Neutrophil (primary cell): ENCODE measurements at regions not wholly inside any gene's neighbourhood (a gene's known extent, or its start where the extent isn't known, plus 50 kb on each side); places are given as distances from the start of the nearest gene placed in this dataset.

Experiments
- H3K27ac ChIP-seq: fragments of 200-600 bp; sonication (generic); 2 replicates; pipeline ENCODE4 v1.5.1; 2016; ENCODE audit warnings: mild to moderate bottlenecking, moderate library complexity
- H3K27me3 ChIP-seq: fragments of 200-600 bp; sonication (generic); 2 replicates; pipeline ENCODE4 v1.6.0; 2016; ENCODE audit warnings: mild to moderate bottlenecking
- H3K36me3 ChIP-seq: fragments of 200-600 bp; sonication (generic); 2 replicates; pipeline ENCODE4 v1.5.1; 2017
- H3K4me1 ChIP-seq, 2 experiments: fragments of 200-600 bp in 1 of 2; sonication (generic) in 1 of 2; 1 replicate in 1 of 2; 2 replicates in 1 of 2; pipeline versions ENCODE4 v1.5.1 to v1.6.1; 2013 to 2016; ENCODE audit warnings: low read depth in 1 of 2, low read length in 1 of 2, mild to moderate bottlenecking in 1 of 2, moderate library complexity in 1 of 2; ENCODE audit not compliant: control insufficient read depth in 1 of 2, insufficient read depth in 1 of 2
- H3K4me3 ChIP-seq, 2 experiments: fragments of 200-600 bp in 1 of 2; sonication (generic) in 1 of 2; 1 replicate in 1 of 2; 2 replicates in 1 of 2; pipeline ENCODE4 v1.5.1; 2013 to 2016; ENCODE audit warnings: low read depth in 1 of 2, low read length in 1 of 2, mild to moderate bottlenecking in 1 of 2, moderate library complexity in 1 of 2
- H3K9me3 ChIP-seq: fragments of 200-600 bp; sonication (generic); 2 replicates; pipeline ENCODE4 v1.5.1; 2016
- CTCF ChIP-seq: fragments of 200-600 bp; sonication (generic); IDR thresholded peaks from 2 replicates; pipeline ENCODE4 v1.5.1; 2016; ENCODE audit warnings: antibody characterized with exemption

GRCh38 chr22:47434336-47435203 lies 672.1 kb downstream of the TBC1D22A start:
- no peak for TF ChIP-seq CTCF
- Histone ChIP-seq H3K4me3 (no peak overlapping the region), H3K4me1 (no peaks in the 10 kb centered on the region), H3K27me3 (no peaks in the 10 kb centered on the region), H3K36me3 (no peaks in the 10 kb centered on the region), H3K9me3 (no peaks in the 10 kb centered on the region), H3K27ac (no peak overlapping the region)

DNA sequence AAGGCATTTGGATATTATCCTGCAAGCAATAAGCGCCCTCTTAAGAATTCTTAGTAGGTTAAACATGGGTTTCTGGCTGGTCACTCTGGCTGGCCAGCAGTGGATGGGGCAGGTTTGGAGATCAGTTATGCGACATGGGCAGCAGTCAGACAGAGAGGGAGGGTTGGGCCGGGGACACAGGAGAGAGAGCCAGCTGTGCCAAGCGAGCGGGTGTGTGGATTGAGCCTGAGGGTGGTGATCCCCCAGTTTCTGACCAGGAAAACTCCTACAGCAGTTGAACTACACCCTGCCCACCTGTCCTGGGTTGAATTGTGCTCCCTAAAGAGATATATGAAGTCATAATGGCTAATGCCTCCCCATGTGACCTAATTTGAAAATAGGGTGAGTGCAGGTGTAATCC lies 671.2 kb downstream of the TBC1D22A start:
- no peaks in the 10 kb centered on the region for H3K9me3 ChIP-seq
- no peaks in the 10 kb centered on the region for H3K27me3 ChIP-seq
- no peaks in the 10 kb centered on the region for H3K36me3 ChIP-seq
- H3K4me1 ChIP-seq, result no peaks in the 10 kb centered on the region
- no peak overlapping the region for H3K4me3 ChIP-seq
- no peak overlapping the region for H3K27ac ChIP-seq
- TF ChIP-seq CTCF, result no peak

DNA sequence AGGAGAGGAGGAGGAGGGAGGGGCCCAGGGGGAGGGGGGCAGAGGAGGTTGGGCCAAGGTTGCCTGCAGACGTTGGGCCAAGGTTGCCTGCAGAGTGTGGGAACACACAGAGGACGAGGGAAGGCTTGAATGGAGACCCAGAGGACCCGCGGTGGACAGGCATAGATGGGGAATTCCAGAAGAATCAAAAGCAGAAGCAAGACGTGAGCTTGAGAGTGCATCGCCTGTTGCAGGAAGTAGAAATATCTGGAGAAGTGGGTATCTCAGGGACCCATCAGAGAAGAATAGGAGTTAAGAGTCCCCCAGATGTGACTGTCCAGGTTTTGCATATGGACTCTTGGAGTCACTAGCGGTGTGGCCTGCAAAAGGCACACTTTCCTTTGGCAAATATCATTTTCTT lies 670.2 kb downstream of the TBC1D22A start:
- H3K27ac ChIP-seq, result no peak overlapping the region
- H3K36me3 ChIP-seq, result no peaks in the 10 kb centered on the region
- no peaks in the 10 kb centered on the region for H3K4me1 ChIP-seq
- H3K9me3 ChIP-seq, result no peaks in the 10 kb centered on the region
- no peak for TF ChIP-seq CTCF
- no peak overlapping the region for H3K4me3 ChIP-seq
- H3K27me3 ChIP-seq, result no peaks in the 10 kb centered on the region

GRCh38 chr22:47423861-47424820 lies 661.7 kb downstream of the TBC1D22A start:
- Histone ChIP-seq H3K9me3 (no peaks in the 10 kb centered on the region), H3K27ac (no peak overlapping the region), H3K4me3 (no peak overlapping the region), H3K27me3 (no peaks in the 10 kb centered on the region), H3K36me3 (no peaks in the 10 kb centered on the region), H3K4me1 (no peaks in the 10 kb centered on the region)
- TF ChIP-seq CTCF, result no peak

DNA sequence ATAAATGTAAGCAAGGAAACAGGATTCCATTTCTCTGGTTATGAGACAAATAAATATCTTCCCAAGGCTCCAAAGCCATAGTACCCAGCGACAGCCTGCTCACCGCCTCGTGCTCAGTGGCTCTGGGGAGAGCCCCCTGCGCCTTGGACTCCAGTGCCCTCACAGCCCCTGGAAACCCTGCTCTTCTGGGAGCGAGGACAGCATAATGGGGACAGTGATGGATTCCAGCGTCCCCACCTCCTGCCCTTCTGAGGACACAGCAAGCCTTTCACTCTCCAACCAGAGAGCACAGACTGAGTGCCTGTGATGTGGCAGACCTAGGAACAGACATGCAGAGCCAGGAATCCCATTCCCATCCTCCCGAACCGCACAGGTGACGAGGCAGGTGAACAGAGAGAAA lies 660.8 kb downstream of the TBC1D22A start:
- no peaks in the 10 kb centered on the region for H3K9me3 ChIP-seq
- H3K36me3 ChIP-seq, result no peaks in the 10 kb centered on the region
- no peak for TF ChIP-seq CTCF
- no peak overlapping the region for H3K27ac ChIP-seq
- H3K4me1 ChIP-seq, result no peaks in the 10 kb centered on the region
- no peaks in the 10 kb centered on the region for H3K27me3 ChIP-seq
- H3K4me3 ChIP-seq, result no peak overlapping the region
